GM19043 (cell line): ENCODE measurements at regions not wholly inside any gene's neighbourhood (a gene's known extent, or its start where the extent isn't known, plus 50 kb on each side); places are given as distances from the start of the nearest gene placed in this dataset.

Experiments
- ATAC-seq: cut with Tn5 transposase; IDR thresholded peaks from one replicate; pipeline ENCODE4 v1.9.1; 2021; ENCODE audit warnings: low read depth; ENCODE audit not compliant: unreplicated experiment

- ATAC-seq: no peak
These were observed 302.8 kb upstream of the UBE2E2 start for GRCh38 chr3:22900296-22900695.

- no peak for ATAC-seq
These were observed 301.4 kb upstream of the UBE2E2 start for GRCh38 chr3:22901684-22902083.

- no peak for ATAC-seq
These were observed 295.9 kb upstream of the UBE2E2 start for GRCh38 chr3:22907161-22907780.

DNA sequence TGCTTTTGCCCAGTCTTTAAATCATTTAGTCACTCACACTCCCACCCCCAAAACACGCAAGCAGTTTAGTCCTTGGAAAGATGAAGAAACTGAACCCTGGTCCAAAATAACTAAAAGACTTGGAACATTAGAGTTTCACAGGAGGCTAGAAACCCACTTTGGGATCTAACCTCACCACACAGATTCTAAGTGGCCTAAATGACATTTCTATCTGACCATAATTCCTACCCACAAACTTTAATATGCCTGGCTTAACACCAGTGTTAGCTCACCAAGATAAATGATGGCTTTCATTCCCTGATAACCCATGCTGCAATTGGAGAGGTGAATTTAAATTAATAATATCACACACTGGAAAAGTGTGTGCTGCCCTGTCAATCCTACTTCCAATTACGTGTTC, 295.3 kb upstream of the UBE2E2 start:
- no peak for ATAC-seq

DNA sequence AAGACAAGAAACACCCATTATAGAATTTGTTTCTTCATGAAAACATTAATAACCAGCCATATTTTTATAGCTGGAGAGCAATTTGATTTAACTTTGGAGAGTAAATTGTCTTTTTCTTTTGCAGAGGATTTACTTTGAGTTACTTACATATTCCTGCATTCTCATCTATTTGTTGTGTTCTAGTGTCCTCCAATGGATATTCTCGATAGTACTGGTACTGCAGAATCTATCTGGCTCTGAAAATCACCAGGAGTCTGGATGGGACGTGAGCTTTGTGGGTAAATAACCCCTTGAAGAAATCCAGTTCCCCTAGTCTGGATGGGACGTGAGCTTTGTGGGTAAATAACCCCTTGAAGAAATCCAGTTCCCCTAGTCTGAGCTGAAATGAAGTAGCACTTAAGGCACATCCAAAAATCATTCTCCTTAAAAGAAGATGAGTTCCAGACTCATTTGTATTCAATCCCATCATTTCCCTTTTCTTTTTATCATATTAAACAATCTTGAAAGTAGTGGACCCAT, 294.1 kb upstream of the UBE2E2 start:
- no peak for ATAC-seq

DNA sequence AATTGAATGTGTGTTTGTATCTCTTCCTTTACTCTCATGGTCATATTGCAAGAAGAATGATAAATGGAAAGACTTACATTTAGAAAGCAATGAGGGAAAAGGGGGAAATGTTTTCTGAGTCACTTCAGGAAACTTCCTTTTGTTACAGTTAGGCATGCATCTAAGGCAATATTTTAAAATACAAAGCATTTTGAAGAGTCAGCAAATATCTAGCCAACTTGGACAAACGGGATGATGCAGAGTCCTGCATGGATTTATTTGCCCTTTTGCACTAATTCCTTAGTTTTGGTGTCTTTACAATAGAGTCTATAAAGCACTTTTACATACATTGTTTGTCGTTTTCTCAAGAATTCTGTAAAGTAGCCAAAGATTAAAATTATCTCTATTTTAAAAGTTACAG, 286.2 kb upstream of the UBE2E2 start:
- no peak for ATAC-seq

DNA sequence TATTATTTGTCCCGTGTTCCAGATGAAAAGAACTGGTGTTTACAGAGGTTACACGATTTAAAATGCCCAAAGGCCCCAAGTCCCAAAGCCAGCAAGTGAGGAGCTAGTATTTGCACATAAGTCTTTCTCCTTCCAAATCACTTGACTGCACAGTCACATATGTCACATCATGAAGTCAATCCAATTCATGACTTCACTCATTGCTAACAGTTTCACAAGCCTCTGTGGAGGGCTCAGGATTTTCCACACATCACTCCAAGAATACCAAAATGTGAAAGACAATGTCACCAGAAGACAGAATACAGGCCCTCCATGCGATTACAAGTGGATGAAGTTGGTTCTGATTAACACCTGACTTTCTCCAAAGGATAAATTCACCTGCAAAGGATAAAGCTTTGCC, 283.1 kb upstream of the UBE2E2 start:
- ATAC-seq: no peak

DNA sequence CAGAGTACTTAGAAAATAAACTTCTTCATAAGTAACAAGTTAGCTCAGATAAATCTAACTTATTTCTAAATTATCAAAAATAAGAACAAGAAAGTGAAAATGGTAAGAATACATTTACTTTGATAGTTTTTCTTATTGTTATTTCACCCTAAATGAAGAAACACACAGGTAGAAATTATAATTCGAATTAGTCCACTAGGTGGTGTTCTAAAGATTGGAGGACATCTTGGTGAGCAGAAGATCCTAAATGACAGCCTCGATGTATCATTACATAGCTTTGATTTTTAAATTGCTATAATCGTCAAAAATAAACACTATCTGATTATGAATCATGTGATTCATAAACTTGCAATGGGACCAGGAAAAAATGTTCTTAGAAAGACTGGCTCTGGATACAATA, 280.8 kb upstream of the UBE2E2 start:
- ATAC-seq: no peak

DNA sequence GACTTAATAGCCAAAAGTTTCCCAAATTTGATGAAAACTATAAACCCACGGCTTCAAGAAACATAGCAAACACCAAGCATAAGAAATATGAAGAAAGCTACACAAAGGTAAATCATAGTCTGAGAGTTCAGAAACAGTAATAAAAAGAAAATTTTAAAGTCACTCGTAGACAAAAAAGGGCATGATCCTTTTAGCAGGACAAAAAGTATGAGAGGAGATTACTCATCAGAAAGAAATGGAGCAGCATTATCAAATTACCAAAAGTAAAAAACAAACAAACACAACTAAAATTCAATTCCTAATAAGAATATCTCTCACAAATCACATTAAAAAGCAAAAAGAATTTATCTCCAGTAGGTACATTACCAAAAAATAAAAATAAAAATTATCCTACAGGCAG, 279.4 kb upstream of the UBE2E2 start:
- no peak for ATAC-seq

DNA sequence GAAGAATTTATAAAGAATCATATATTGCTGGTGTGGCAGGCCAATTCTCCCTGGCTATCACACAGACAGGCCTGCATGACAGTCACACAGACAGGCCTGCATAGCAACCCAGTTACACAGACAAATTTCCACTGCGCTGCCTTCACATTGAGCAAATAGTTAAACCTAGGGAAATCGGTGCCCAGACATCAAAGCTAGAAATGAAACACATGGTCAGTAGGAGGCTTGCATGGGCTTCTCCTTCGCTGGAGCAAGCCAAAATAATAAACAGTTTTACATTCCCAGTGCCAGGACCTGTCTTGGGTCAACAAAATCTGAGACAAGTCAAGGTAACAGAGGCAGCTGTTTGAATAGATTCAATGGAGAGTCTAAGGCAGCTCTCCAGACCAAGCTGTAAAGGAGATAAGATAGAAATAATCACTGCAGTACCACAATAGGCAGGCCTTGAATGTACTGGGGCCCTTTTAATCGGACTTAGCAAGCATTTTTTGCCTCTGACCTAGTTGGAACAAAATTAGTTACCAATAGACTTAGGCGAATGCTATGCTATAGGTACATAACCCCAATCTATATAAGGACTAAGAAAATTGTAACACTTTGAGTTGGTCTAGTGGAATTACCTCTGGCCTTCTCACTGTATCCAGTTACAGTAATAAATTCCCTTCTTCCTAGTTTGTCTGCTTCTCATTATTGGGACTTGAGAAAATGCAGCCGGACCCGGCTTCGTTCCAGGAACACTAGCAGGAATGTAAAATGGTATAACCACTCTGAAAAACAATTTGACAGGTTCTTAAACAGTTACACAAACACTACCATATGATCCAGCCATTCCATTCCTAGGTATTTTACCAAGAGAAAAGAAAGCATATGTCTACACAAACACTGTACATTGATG, 274.7 kb upstream of the UBE2E2 start:
- ATAC-seq: no peak

GRCh38 chr3:22933051-22933840, 269.9 kb upstream of the UBE2E2 start:
- no peak for ATAC-seq

- no peak for ATAC-seq
These were observed 269.3 kb upstream of the UBE2E2 start for GRCh38 chr3:22933841-22934116.

- no peak for ATAC-seq
These were observed 268.1 kb upstream of the UBE2E2 start for GRCh38 chr3:22935040-22935439.

- ATAC-seq: no peak
These were observed 265.6 kb upstream of the UBE2E2 start for GRCh38 chr3:22937536-22937935.

DNA sequence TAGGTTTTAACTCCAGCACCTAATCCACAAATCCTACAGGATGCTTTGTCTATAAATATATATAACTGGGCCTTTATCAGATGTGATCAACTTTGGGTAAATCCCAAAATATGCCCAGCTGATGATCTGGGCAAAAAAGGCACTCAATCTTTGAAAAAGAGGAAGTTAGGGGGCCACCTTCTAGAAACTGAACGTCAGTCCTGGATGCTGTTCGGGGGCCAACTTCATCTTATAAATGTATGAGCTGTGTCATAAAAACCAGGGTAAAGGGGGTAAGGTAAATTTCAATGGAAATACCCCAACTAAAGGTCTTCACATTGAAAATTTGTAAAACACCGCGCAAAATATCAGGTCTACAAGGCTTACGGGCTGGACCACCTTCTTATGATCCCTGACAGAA, 264.4 kb upstream of the UBE2E2 start:
- ATAC-seq: no peak

- no peak for ATAC-seq
These were observed 263.8 kb upstream of the UBE2E2 start for GRCh38 chr3:22939349-22939748.

- ATAC-seq: no peak
These were observed 262.8 kb upstream of the UBE2E2 start for GRCh38 chr3:22940285-22940684.

- no peak for ATAC-seq
These were observed 260.1 kb upstream of the UBE2E2 start for GRCh38 chr3:22942981-22943380.

GRCh38 chr3:22947851-22948250, 255.3 kb upstream of the UBE2E2 start:
- no peak for ATAC-seq

DNA sequence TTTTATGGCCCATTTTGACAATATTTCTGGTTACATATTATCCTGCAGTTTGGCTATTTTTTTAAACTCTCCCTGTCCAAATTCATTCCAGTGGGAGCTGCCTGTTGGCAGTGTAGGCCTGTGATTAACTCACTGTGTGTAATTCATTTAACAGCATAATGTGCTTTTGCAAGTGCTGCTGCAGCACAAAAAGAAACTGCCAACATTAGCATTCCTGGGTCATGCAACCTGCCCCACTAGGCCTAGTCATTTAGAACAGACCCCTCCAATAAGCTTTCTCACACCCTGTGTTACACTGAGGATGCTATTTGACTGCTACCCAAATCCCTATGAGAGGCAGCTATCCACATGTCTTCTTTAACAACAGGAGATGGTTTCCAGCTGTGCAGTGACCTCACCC, 251.2 kb upstream of the UBE2E2 start:
- ATAC-seq: no peak

DNA sequence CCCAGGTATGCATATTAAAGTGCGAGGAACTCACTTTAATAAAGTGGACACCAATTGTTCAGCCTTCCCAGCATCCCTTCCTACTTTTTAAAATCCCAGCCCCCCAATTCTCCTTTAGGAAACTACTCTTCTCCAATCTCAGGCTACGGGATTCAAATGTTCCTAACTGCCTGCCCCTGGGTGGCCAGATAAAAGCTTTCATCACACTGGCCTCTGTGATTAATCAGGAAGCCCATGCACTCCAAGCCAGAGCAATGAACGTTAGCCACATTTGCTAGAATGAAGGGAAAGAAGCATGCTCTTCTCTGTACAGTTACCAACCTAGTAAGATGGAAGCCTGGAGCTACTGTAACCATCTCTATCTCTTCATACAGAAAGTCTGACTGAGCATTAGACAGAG, 250.3 kb upstream of the UBE2E2 start:
- no peak for ATAC-seq
